B cell (primary cell): ENCODE measurements at regions not wholly inside any gene's neighbourhood (a gene's known extent, or its start where the extent isn't known, plus 50 kb on each side); places are given as distances from the start of the nearest gene placed in this dataset.

Experiments used
- ATAC-seq: fragments of 200-7000 bp; cut with Tn5 transposase; one replicate; pipeline ENCODE4 v1.10.0; 2021; ENCODE audit warnings: low read depth, mild to moderate bottlenecking, moderate number of reproducible peaks, moderate library complexity
- CTCF ChIA-PET: fragments of 350-600 bp; sonication (Branson Sonifier 250); formaldehyde crosslinking; loops from one replicate; lab custom pipeline; 2021; ENCODE audit warnings: antibody characterized with exemption, inconsistent platforms; lab: Charles Lee
- POLR2A ChIA-PET: fragments of 350-600 bp; sonication (Branson Sonifier 250); formaldehyde crosslinking; loops from one replicate; lab custom pipeline; 2021; ENCODE audit warnings: antibody characterized with exemption; lab: Charles Lee
- DNase-seq: peaks from one replicate; pipeline ENCODE4 v3.0.0; 2013
- H2AFZ ChIP-seq: 2 replicates; pipeline ENCODE4 v1.6.1; 2012; ENCODE audit warnings: mild to moderate bottlenecking, low read depth, low read length; ENCODE audit not compliant: insufficient read depth, poor library complexity, severe bottlenecking
- H3K27ac ChIP-seq, 2 donors: 1 replicate in 1 of 2; 2 replicates in 1 of 2; pipeline ENCODE4 v1.5.1; 2012 to 2013; ENCODE audit warnings: low read length in 2 of 2, mild to moderate bottlenecking in 2 of 2, moderate library complexity in 1 of 2
- H3K27me3 ChIP-seq, 4 experiments: fragments of 200-600 bp in 1 of 4; sonication (generic) in 1 of 4; replicated peaks in 1 of 4; 1 replicate in 2 of 4; 2 replicates in 2 of 4; pipeline versions ENCODE4 v1.6.1 to v1.7.0; 2013 to 2016; ENCODE audit warnings: low read length in 3 of 4, mild to moderate bottlenecking in 2 of 4, mixed read lengths in 1 of 4, moderate library complexity in 1 of 4; ENCODE audit not compliant: insufficient read depth in 4 of 4, control insufficient read depth in 3 of 4; ENCODE audit errors: control extremely low read depth in 1 of 4
- H3K36me3 ChIP-seq, 2 experiments: replicated peaks in 1 of 2; 1 replicate in 1 of 2; 2 replicates in 1 of 2; pipeline versions ENCODE4 v1.6.1 to v1.7.1; 2013; ENCODE audit warnings: low read length in 1 of 2; ENCODE audit not compliant: insufficient read depth in 2 of 2, control insufficient read depth in 1 of 2; ENCODE audit errors: control extremely low read depth in 1 of 2, extremely low read depth in 1 of 2
- H3K4me1 ChIP-seq, 2 donors: fragments of 200-600 bp in 1 of 2; sonication (generic) in 1 of 2; 1 replicate in 1 of 2; 2 replicates in 1 of 2; pipeline versions ENCODE4 v1.5.1 to v1.6.1; 2013 to 2017; ENCODE audit warnings: low read length in 2 of 2; ENCODE audit not compliant: control insufficient read depth in 2 of 2, insufficient read depth in 2 of 2
- H3K4me2 ChIP-seq: replicated peaks from 2 replicates; pipeline ENCODE3; 2012; ENCODE audit warnings: mild to moderate bottlenecking, low read depth, low read length; ENCODE audit not compliant: poor library complexity, severe bottlenecking
- H3K4me3 ChIP-seq, 5 experiments: fragments of 200-600 bp in 1 of 5; sonication (generic) in 1 of 5; 1 replicate in 3 of 5; 2 replicates in 2 of 5; pipeline versions ENCODE4 v1.5.1 to v1.7.0; 2011 to 2016; ENCODE audit warnings: low read length in 4 of 5, mild to moderate bottlenecking in 4 of 5, low read depth in 2 of 5, control low read depth in 1 of 5, moderate library complexity in 1 of 5; ENCODE audit not compliant: insufficient read depth in 1 of 5; ENCODE audit errors: control extremely low read depth in 1 of 5, extremely low read depth in 1 of 5
- H3K79me2 ChIP-seq: fragments of 200-600 bp; sonication (generic); one replicate; pipeline ENCODE4 v1.6.0; 2016; ENCODE audit warnings: low read length; ENCODE audit not compliant: control insufficient read depth, insufficient read depth
- H3K9ac ChIP-seq: fragments of 200-600 bp; sonication (generic); 2 replicates; pipeline ENCODE4 v1.6.1; 2017; ENCODE audit warnings: mild to moderate bottlenecking, low read length, moderate library complexity
- H3K9me3 ChIP-seq, 3 donors: one replicate each; pipeline versions ENCODE4 v1.6.1 to v1.7.1; 2013; ENCODE audit warnings: low read length in 2 of 3; ENCODE audit not compliant: control insufficient read depth in 2 of 3, insufficient read depth in 1 of 3; ENCODE audit errors: control extremely low read depth in 1 of 3
- H4K20me1 ChIP-seq: 2 replicates; pipeline ENCODE4 v1.6.0; 2012; ENCODE audit warnings: mild to moderate bottlenecking, low read length; ENCODE audit not compliant: insufficient read depth, control insufficient read depth, poor library complexity, severe bottlenecking
- H3K27ac Mint-ChIP-seq: one replicate; pipeline ENCODE4 v1.8.0; 2021; ENCODE audit warnings: mixed read lengths
- H3K27me3 Mint-ChIP-seq: one replicate; pipeline ENCODE4 v1.8.0; 2021; ENCODE audit warnings: mixed read lengths
- H3K4me1 Mint-ChIP-seq: one replicate; pipeline ENCODE4 v1.8.0; 2021; ENCODE audit warnings: mixed read lengths
- H3K4me3 Mint-ChIP-seq: one replicate; pipeline ENCODE4 v1.8.0; 2021; ENCODE audit warnings: mixed read lengths
- H3K9me3 Mint-ChIP-seq: one replicate; pipeline ENCODE4 v1.8.0; 2022; ENCODE audit warnings: mixed read lengths; ENCODE audit not compliant: insufficient read depth
- EZH2 ChIP-seq: IDR thresholded peaks from 2 replicates; pipeline ENCODE4 v1.6.1; 2012; ENCODE audit warnings: borderline replicate concordance, low read depth, mild to moderate bottlenecking, moderate library complexity, low read length; ENCODE audit not compliant: insufficient read depth, poor library complexity, severe bottlenecking
- WGBS: methylation state at CpG from one replicate; pipeline ENCODE4 v1.1.5; 2013; ENCODE audit warnings: missing lambda C conversion rate; ENCODE audit not compliant: insufficient coverage; 5-methylcytosine and 5-hydroxymethylcytosine counted together
- intact Hi-C: fragments of 100-400 bp; cut with micrococcal nuclease; formaldehyde crosslinking; loops from one replicate; pipeline ENCODE4 v1.10.0; 2022
- TF ChIP-seq, protein P1 (sequence below): fragments of 200-600 bp; IDR thresholded peaks from one replicate; pipeline ENCODE4 v1.8.0; 2022; ENCODE audit warnings: antibody characterized with exemption, mild to moderate bottlenecking

DNA sequence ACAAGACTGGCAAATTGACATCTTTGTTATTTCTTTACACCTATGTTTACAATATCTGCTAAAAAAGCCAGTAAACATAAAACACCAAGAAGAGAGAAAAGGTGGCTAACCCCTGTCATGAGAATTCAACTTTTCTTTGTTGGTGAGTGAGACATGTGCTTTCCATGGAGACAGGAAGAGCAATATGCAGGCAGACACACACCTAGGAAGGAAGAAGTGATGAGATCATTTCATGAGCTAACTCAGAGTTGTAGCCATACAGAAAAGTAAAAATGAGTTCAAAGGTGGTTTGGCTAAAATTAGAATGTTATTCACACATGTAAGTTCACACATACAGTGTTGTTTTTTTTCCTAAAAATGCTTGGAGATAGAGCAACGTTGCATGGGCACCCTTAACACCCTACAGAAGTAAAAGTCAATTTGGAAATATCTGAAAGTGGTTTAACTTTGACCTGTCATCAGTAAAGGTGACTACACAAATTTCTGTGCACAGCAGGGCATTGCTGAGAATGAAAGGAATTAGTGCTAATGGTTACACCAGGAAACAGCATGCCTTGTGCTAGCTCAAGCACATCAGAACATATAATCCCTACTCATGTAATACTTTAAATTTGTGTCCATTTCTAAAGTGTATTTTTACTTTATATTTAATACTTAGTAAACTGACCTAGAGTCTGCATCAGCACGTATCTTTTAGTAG is 557.6 kb downstream of the CBLN2 start:
- WGBS = no CpG with 5 or more reads among the region's 2 CpGs
- Mint-ChIP-seq H3K4me3 (no peak overlapping the region), H3K27ac (no peak overlapping the region), H3K4me1 (no peaks in the 10 kb centered on the region), H3K27me3 (no peaks in the 10 kb centered on the region), H3K9me3 (peaks cover 2% of the 10 kb centered on the region)
- no peaks in the 10 kb centered on the region for H3K36me3 ChIP-seq
- ATAC-seq = no peak
- H3K27ac ChIP-seq = no peak overlapping the region
- H3K4me1 ChIP-seq = no peaks in the 10 kb centered on the region
- no peak overlapping the region for H3K9ac ChIP-seq
- no peaks in the 10 kb centered on the region for H3K27me3 ChIP-seq
- no peaks in the 10 kb centered on the region for H4K20me1 ChIP-seq
- TF ChIP-seq EZH2 = no peak
- TF ChIP-seq, protein P1, sequence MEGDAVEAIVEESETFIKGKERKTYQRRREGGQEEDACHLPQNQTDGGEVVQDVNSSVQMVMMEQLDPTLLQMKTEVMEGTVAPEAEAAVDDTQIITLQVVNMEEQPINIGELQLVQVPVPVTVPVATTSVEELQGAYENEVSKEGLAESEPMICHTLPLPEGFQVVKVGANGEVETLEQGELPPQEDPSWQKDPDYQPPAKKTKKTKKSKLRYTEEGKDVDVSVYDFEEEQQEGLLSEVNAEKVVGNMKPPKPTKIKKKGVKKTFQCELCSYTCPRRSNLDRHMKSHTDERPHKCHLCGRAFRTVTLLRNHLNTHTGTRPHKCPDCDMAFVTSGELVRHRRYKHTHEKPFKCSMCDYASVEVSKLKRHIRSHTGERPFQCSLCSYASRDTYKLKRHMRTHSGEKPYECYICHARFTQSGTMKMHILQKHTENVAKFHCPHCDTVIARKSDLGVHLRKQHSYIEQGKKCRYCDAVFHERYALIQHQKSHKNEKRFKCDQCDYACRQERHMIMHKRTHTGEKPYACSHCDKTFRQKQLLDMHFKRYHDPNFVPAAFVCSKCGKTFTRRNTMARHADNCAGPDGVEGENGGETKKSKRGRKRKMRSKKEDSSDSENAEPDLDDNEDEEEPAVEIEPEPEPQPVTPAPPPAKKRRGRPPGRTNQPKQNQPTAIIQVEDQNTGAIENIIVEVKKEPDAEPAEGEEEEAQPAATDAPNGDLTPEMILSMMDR = no peak
- no peaks in the 10 kb centered on the region for H3K79me2 ChIP-seq
- no peak for DNase-seq
- no peak overlapping the region for H2AFZ ChIP-seq
- ChIA-PET CTCF (no interaction called here), POLR2A (no interaction called here)
- no peak overlapping the region for H3K4me2 ChIP-seq
- intact Hi-C loops = no loop called here
- no peak overlapping the region for H3K4me3 ChIP-seq
- peaks cover 0 to 3% (median 0%) of the 10 kb centered on the region in 3 donors for H3K9me3 ChIP-seq

DNA sequence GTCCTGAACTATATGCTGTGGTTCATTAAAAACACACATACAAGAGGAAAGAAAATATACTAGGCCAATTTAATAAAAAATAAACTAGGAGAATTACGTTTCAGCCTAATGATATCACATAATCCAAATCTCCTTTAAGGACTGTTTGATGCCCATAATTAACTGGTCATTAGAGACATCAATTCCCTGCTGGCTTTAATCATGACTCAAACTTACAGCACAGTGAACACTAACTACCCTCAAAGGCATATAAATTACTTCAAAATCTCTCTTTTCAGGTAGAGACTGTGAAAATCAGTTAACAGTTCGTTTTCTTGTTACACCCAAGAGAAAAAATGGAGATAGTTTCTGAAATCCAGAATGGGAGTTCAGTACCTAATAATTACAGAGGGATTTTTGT is 567.4 kb downstream of the CBLN2 start:
- no peaks in the 10 kb centered on the region for H3K27me3 ChIP-seq
- TF ChIP-seq, protein P1 = no peak
- no peak for TF ChIP-seq EZH2

More for the DNA sequence above, 567.4 kb downstream of the CBLN2 start:
- Histone ChIP-seq H3K4me3 (no peak overlapping the region), H3K27ac (no peak overlapping the region), H3K9ac (no peak overlapping the region), H3K9me3 (no peaks in the 10 kb centered on the region), H3K79me2 (no peaks in the 10 kb centered on the region), H2AFZ (no peak overlapping the region), H3K4me1 (no peaks in the 10 kb centered on the region), H4K20me1 (no peaks in the 10 kb centered on the region), H3K4me2 (no peak overlapping the region), H3K36me3 (no peaks in the 10 kb centered on the region)
- ChIA-PET CTCF (no interaction called here), POLR2A (no interaction called here)
- intact Hi-C loops = no loop called here
- Mint-ChIP-seq H3K27ac (no peak overlapping the region), H3K27me3 (no peaks in the 10 kb centered on the region), H3K4me1 (no peaks in the 10 kb centered on the region), H3K9me3 (no peaks in the 10 kb centered on the region), H3K4me3 (no peak overlapping the region)
- WGBS = 40% methylated on average over 1 of the region's 2 CpGs
- ATAC-seq (no peak), DNase-seq (no peak)
